ENCODE measurements at regions not wholly inside any gene's neighbourhood (a gene's known extent, or its start where the extent isn't known, plus 50 kb on each side); places are given as distances from the start of the nearest gene placed in this dataset.

DNA sequence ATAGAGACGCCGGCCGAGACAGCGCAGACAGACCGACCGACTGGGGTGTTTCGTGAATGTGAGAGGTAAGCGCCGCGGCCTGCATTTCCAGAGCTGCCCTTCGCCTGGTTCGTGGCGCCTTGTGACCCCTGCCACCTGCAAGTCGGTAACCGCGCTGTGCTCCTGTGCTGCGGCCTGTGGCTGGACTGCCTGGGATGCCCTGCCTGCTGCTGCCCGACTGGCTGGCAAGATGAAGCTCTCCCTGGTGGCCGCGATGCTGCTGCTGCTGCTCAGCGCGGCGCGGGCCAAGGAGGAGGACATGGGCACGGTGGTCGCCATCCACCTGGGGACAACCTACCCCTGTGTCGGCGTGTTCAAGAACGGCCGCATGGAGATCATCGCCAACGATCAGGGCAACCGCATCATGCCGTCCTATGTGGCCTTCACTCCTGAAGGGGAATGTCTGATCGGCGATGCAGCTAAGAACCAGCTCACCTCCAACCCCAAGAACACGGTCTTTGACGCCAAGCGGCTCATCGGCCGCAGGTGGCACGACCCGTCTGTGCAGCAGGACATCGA is 150.8 kb downstream of the RRAGC start:
- Histone ChIP-seq H3K9me3 (no peaks in the 10 kb centered on the region), H3K27ac (no peak overlapping the region), H3K4me1 (no peaks in the 10 kb centered on the region), H3K36me3 (no peaks in the 10 kb centered on the region), H3K27me3 (no peaks in the 10 kb centered on the region), H3K4me3 (no peak overlapping the region)
- TF ChIP-seq, protein P1, sequence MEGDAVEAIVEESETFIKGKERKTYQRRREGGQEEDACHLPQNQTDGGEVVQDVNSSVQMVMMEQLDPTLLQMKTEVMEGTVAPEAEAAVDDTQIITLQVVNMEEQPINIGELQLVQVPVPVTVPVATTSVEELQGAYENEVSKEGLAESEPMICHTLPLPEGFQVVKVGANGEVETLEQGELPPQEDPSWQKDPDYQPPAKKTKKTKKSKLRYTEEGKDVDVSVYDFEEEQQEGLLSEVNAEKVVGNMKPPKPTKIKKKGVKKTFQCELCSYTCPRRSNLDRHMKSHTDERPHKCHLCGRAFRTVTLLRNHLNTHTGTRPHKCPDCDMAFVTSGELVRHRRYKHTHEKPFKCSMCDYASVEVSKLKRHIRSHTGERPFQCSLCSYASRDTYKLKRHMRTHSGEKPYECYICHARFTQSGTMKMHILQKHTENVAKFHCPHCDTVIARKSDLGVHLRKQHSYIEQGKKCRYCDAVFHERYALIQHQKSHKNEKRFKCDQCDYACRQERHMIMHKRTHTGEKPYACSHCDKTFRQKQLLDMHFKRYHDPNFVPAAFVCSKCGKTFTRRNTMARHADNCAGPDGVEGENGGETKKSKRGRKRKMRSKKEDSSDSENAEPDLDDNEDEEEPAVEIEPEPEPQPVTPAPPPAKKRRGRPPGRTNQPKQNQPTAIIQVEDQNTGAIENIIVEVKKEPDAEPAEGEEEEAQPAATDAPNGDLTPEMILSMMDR (IDR thresholded peaks at IDR 0.05): no peak
- TF ChIP-seq POLR2A (IDR thresholded peaks at IDR 0.05): no peak
- no peak for DNase-seq

DNA sequence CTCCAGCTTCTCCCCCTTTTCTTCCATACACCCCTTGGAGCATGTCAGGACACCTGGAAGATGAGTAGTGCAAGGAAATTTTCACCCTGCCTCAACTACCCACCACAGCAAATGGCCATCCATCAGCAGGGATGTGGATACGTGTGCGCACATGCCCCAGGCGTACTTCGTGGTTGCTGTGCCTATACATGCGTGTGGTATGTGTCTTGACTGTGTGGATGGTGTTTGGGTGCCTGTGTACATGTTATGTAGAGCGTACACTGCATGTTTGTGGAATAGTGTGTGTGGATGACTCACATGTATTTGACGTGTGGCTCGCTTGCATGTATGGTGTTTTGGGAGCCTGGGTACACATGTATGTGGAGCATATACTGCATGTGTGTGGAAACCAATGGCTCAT is 158.5 kb downstream of the RRAGC start:
- TF ChIP-seq, protein P1 (IDR thresholded peaks at IDR 0.05): no peak
- TF ChIP-seq POLR2A (IDR thresholded peaks at IDR 0.05): no peak
- no peaks in the 10 kb centered on the region for H3K9me3 ChIP-seq
- no peak overlapping the region for H3K27ac ChIP-seq
- no peaks in the 10 kb centered on the region for H3K4me1 ChIP-seq
- no peaks in the 10 kb centered on the region for H3K27me3 ChIP-seq
- H3K4me3 ChIP-seq: no peak overlapping the region
- DNase-seq: no peak
- H3K36me3 ChIP-seq: no peaks in the 10 kb centered on the region

DNA sequence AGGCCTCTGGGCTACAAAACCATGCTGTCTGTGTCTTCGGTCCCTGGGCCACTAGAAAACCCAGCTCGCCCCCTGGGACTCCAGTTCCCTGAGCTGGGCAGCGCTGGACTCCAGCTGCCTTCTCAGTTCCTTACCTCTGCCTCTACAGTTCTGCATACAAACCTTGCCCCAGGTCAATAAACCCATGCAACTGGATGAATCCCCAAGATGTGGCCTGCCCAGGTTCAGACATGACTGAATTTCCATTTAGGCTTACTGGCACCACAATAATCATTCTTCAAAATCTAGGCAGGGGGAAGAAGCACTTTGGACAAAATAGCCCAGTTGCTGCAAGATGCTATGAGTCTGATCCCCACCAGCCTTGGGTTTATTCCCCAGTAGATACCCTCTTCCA is 159.5 kb downstream of the RRAGC start:
- no peak for TF ChIP-seq POLR2A (IDR thresholded peaks at IDR 0.05)
- TF ChIP-seq, protein P1 (IDR thresholded peaks at IDR 0.05): no peak

DNA sequence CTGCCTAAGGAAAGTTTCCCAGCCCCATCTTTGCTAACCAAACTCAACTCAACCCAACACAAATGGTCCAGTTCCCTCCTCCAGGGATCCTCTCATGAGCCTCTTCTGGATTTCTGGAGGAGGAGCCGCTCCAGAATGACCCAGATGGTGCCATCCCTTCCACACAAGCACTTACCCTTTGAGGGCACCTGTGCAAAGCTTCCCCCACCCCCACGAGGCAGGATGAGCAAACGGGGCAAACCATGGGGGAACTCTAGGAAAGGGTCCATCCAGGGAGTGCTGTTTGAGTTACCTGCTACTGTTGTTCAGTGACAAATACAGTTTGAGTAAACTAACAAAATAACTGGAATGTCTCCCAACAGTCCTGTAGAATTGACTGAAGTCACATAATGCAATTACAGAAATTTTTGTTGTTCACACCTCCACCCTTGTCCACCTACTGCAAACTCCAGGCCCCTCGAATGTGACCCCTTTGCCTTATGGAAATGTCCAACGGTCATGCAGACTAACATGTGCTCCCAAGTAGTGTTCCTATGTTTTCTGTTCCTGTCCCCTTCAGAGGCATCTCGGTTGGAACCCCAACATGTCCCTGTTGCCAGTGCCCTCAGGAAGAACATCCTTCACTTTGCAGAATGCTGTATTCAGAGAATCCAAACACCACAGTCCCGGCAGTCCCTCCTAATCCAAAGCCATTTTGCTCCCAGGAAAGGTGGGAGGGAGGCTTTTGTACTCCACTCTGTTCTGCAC is 160.1 kb downstream of the RRAGC start:
- H3K4me1 ChIP-seq: no peaks in the 10 kb centered on the region
- H3K36me3 ChIP-seq: no peaks in the 10 kb centered on the region
- H3K4me3 ChIP-seq: no peak overlapping the region
- no peaks in the 10 kb centered on the region for H3K9me3 ChIP-seq
- DNase-seq: no peak
- no peak overlapping the region for H3K27ac ChIP-seq
- TF ChIP-seq POLR2A (IDR thresholded peaks at IDR 0.05): no peak
- TF ChIP-seq, protein P1 (IDR thresholded peaks at IDR 0.05): no peak
- H3K27me3 ChIP-seq: no peaks in the 10 kb centered on the region

More for the DNA sequence above, 159.5 kb downstream of the RRAGC start:
- Histone ChIP-seq H3K4me1 (no peaks in the 10 kb centered on the region), H3K36me3 (no peaks in the 10 kb centered on the region), H3K4me3 (no peak overlapping the region), H3K27me3 (no peaks in the 10 kb centered on the region), H3K27ac (no peak overlapping the region), H3K9me3 (no peaks in the 10 kb centered on the region)
- DNase-seq: no peak

DNA sequence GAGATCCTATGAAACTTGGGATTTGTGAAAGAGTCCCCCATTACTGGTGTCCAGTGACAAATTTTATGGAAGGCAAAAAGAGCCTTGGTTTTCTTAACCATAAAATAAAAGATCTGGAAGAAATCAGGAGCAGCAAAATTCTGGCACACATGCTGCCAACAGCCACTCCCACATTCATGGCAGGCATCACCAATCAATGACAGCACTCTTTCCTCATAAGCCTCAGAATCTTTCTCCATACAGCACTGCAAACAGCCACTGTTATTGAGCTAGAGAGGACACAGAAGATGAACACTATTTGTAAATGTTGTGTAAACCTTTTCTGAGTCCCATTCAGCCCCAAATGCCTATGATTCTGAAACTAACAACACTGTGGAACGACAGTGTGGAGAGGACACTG is 162.2 kb downstream of the RRAGC start:
- H3K27ac ChIP-seq: no peak overlapping the region
- no peaks in the 10 kb centered on the region for H3K36me3 ChIP-seq
- H3K4me3 ChIP-seq: no peak overlapping the region
- no peaks in the 10 kb centered on the region for H3K27me3 ChIP-seq
- TF ChIP-seq, protein P1 (IDR thresholded peaks at IDR 0.05): no peak
- no peak for DNase-seq
- no peaks in the 10 kb centered on the region for H3K4me1 ChIP-seq
- H3K9me3 ChIP-seq: no peaks in the 10 kb centered on the region
